ENCODE measurements at regions not wholly inside any gene's neighbourhood (a gene's known extent, or its start where the extent isn't known, plus 50 kb on each side); places are given as distances from the start of the nearest gene placed in this dataset.

- DNase-seq (ENCODE audit: low spot score) = no peak
These were observed 857.4 kb downstream of the USP25 start for GRCh38 chr21:16587141-16587581.

GRCh38 chr21:16587681-16588375 is 858.0 kb downstream of the USP25 start:
- DNase-seq (ENCODE audit: low spot score) = no peak

- DNase-seq (ENCODE audit: low spot score) = no peak
These were observed 858.7 kb downstream of the USP25 start for GRCh38 chr21:16588433-16588860.

GRCh38 chr21:16589006-16589898 is 859.5 kb downstream of the USP25 start:
- DNase-seq (ENCODE audit: low spot score) = no peak

GRCh38 chr21:16590186-16590585 is 860.4 kb downstream of the USP25 start:
- no peak for DNase-seq (ENCODE audit: low spot score)

- no peak for DNase-seq (ENCODE audit: low spot score)
These were observed 861.0 kb downstream of the USP25 start for GRCh38 chr21:16590641-16591292.

- DNase-seq (ENCODE audit: low spot score) = no peak
These were observed 862.6 kb downstream of the USP25 start for GRCh38 chr21:16592381-16592780.

GRCh38 chr21:16594191-16594590 is 864.4 kb downstream of the USP25 start:
- DNase-seq (ENCODE audit: low spot score) = no peak

- no peak for DNase-seq (ENCODE audit: low spot score)
These were observed 866.6 kb downstream of the USP25 start for GRCh38 chr21:16596369-16596768.

- no peak for DNase-seq (ENCODE audit: low spot score)
These were observed 868.0 kb downstream of the USP25 start for GRCh38 chr21:16597753-16598152.

- no peak for DNase-seq (ENCODE audit: low spot score)
These were observed 875.8 kb downstream of the USP25 start for GRCh38 chr21:16605597-16605996.

- no peak for DNase-seq (ENCODE audit: low spot score)
These were observed 876.5 kb downstream of the USP25 start for GRCh38 chr21:16606271-16606670.

GRCh38 chr21:16608209-16608830 is 878.5 kb downstream of the USP25 start:
- DNase-seq (ENCODE audit: low spot score) = no peak

GRCh38 chr21:16619281-16619680 is 889.5 kb downstream of the USP25 start:
- no peak for DNase-seq (ENCODE audit: low spot score)

GRCh38 chr21:16620786-16621320 is 891.1 kb downstream of the USP25 start:
- no peak for DNase-seq (ENCODE audit: low spot score)

- no peak for DNase-seq (ENCODE audit: low spot score)
These were observed 888.2 kb upstream of the CXADR start for GRCh38 chr21:16624479-16625118.

GRCh38 chr21:16625491-16625890 is 887.4 kb upstream of the CXADR start:
- no peak for DNase-seq (ENCODE audit: low spot score)

- no peak for DNase-seq (ENCODE audit: low spot score)
These were observed 878.9 kb upstream of the CXADR start for GRCh38 chr21:16633831-16634459.

GRCh38 chr21:16634515-16634914 is 878.3 kb upstream of the CXADR start:
- no peak for DNase-seq (ENCODE audit: low spot score)

- no peak for DNase-seq (ENCODE audit: low spot score)
These were observed 872.4 kb upstream of the CXADR start for GRCh38 chr21:16640297-16641027.
